Heart right ventricle (tissue), 16 donors: ENCODE measurements at regions not wholly inside any gene's neighbourhood (a gene's known extent, or its start where the extent isn't known, plus 50 kb on each side); places are given as distances from the start of the nearest gene placed in this dataset.

ENCODE experiments used
- ATAC-seq, 8 donors: fragments of 200-7000 bp; cut with Tn5 transposase; one replicate each; pipeline ENCODE4 v1.9.1; 2020; ENCODE audit warnings: mild to moderate bottlenecking in 8 of 8, moderate library complexity in 8 of 8, moderate number of reproducible peaks in 1 of 8
- DNase-seq, 2 donors: peaks; one replicate each; pipeline ENCODE4 v3.0.0-alpha.2; 2020
- H3K27ac ChIP-seq, 10 donors: fragments of 200-600 bp; sonication (generic) in 2 of 10; one replicate each; pipeline versions ENCODE4 v1.5.0 to v1.8.0; 2020 to 2022; ENCODE audit warnings: mild to moderate bottlenecking in 3 of 10
- H3K27me3 ChIP-seq, 7 donors: fragments of 200-600 bp; one replicate each; pipeline ENCODE4 v1.8.0; 2021 to 2022; ENCODE audit warnings: mild to moderate bottlenecking in 2 of 7
- H3K36me3 ChIP-seq, 9 donors: fragments of 200-600 bp; sonication (generic) in 1 of 9; one replicate each; pipeline versions ENCODE4 v1.5.0 to v1.8.0; 2020 to 2022; ENCODE audit warnings: mild to moderate bottlenecking in 2 of 9
- H3K4me1 ChIP-seq, 9 donors: fragments of 200-600 bp; sonication (generic) in 1 of 9; one replicate each; pipeline versions ENCODE4 v1.5.0 to v1.8.0; 2020 to 2022; ENCODE audit warnings: mild to moderate bottlenecking in 4 of 9
- H3K4me3 ChIP-seq, 10 donors: fragments of 200-600 bp; sonication (generic) in 2 of 10; one replicate each; pipeline versions ENCODE4 v1.5.0 to v1.8.0; 2020 to 2022; ENCODE audit warnings: mild to moderate bottlenecking in 7 of 10, moderate library complexity in 2 of 10
- H3K9me3 ChIP-seq, 11 donors: fragments of 200-600 bp in 10 of 11; sonication (generic) in 2 of 11; one replicate each; pipeline versions ENCODE4 v1.5.0 to v1.8.0; 2013 to 2022; ENCODE audit warnings: mild to moderate bottlenecking in 2 of 11, control low read depth in 1 of 11, moderate library complexity in 1 of 11
- WGBS, 2 donors: extraction: QIAGEN DNeasy Blood & Tissue Kit; methylation state at CpG; one replicate each; pipeline ENCODE4 v1.1.7; 2013; ENCODE audit warnings: inconsistent platforms in 1 of 2; 5-methylcytosine and 5-hydroxymethylcytosine counted together
- intact Hi-C, 10 donors: fragments of 100-400 bp; cut with DNase I; formaldehyde crosslinking; loops; one replicate each; pipeline versions ENCODE4 v1.11.1 to v1.14.2; 2022
- TF ChIP-seq, protein P1 (sequence below), 9 donors: fragments of 200-600 bp; sonication (generic) in 2 of 9; IDR thresholded peaks; one replicate each; pipeline versions ENCODE4 v1.5.0 to v1.8.0; 2021 to 2022; ENCODE audit warnings: antibody characterized with exemption in 9 of 9, mild to moderate bottlenecking in 5 of 9, moderate library complexity in 1 of 9
- donor health status: Arrhythmogenic right ventricular cardiomyopathy.
- donor health status: ischemic (EF 13 %, LVEDD 7.1; RV severe dilation, severe dysfunction).
- donor health status: healthy with polysubstance abuse.
- donor health status: DM: no; HTN: yes; CAD: no.
- donor health status: DM: no; HTN: no; CAD: no.
- donor health status: ischemic (EF 25% LVEDD 6.9; RV normal size, moderate dysfunction).
- donor health status: ischemic (EF 25% LVEDD 5.7; RV mildly dilated, moderate dysfunction).
- donor health status: healthy.
- donor health status: DM: yes; HTN: yes; CAD: no.
- donor health status: Ischemic cardiomyopathy.
- donor health status: ischemic (EF 35%, LVEDD 5.7; RV mildly dilated, moderate dysfunction).
- donor health status: nonischemic (EF 11% LVEDD 7.7; RV severe dilation, severe dysfunction).
- donor health status: DM: yes; HTN: yes; CAD: no.
- donor health status: PGD.
- donor health status: ischemic (EF 29% LVEDD 5.4; RV normal size, mild dysfunction).
- donor health status: nonischemic (EF 23%, LVEDD 6.1; RV moderate dilation, normal function).

DNA sequence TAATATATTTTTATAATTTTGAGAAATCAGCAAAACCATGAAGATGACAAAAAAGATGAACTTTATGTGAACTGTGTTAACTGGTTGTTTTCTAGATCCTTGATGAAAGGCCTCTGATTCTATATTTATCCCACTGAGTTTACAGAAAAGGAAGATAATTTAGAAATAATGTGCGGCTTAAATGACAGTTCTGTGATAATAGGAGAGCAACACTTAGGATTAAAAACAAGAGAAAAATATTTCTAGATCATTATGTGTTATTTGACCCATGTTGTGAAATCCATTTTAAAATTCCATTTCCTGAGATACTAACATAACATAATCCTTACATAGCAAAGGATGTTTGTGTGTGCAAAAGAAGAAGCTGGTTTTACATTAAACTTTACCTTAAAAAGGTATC, 598.0 kb downstream of the DIPK2A start:
- DNase-seq: no peak
- no peaks in the 10 kb centered on the region for H3K9me3 ChIP-seq
- H3K4me1 ChIP-seq: no peaks in the 10 kb centered on the region
- ATAC-seq: no peak
- WGBS, 2 donors: 68 to 72% methylated on average over 1 of the region's 1 CpG
- H3K36me3 ChIP-seq: no peaks in the 10 kb centered on the region
- no peak overlapping the region for H3K27ac ChIP-seq
- H3K4me3 ChIP-seq: no peak overlapping the region
- intact Hi-C loops: no loop called here
- no peaks in the 10 kb centered on the region for H3K27me3 ChIP-seq
- TF ChIP-seq, protein P1, sequence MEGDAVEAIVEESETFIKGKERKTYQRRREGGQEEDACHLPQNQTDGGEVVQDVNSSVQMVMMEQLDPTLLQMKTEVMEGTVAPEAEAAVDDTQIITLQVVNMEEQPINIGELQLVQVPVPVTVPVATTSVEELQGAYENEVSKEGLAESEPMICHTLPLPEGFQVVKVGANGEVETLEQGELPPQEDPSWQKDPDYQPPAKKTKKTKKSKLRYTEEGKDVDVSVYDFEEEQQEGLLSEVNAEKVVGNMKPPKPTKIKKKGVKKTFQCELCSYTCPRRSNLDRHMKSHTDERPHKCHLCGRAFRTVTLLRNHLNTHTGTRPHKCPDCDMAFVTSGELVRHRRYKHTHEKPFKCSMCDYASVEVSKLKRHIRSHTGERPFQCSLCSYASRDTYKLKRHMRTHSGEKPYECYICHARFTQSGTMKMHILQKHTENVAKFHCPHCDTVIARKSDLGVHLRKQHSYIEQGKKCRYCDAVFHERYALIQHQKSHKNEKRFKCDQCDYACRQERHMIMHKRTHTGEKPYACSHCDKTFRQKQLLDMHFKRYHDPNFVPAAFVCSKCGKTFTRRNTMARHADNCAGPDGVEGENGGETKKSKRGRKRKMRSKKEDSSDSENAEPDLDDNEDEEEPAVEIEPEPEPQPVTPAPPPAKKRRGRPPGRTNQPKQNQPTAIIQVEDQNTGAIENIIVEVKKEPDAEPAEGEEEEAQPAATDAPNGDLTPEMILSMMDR (IDR thresholded peaks at IDR 0.05): no peak

DNA sequence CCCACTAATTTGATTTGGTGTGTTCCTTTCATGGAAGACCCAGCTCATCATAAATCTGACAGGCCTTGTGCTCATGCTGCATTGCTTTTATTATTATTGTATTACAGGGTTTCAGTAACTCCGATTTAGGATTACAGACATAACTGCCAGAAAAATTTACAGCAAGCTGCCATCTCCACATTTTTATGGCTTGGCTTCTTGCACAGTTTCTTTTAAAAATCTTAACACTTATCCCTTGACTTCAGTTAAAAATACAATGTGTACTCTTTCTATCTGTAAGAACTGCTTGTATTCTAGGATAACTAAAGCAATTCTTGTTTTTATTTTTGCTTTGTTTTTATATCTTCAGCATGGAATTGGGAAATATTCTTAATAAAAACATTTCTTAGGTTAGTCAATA, 612.2 kb downstream of the DIPK2A start:
- Histone ChIP-seq H3K27me3 (no peaks in the 10 kb centered on the region), H3K4me3 (no peak overlapping the region), H3K27ac (no peak overlapping the region), H3K4me1 (no peaks in the 10 kb centered on the region), H3K36me3 (no peaks in the 10 kb centered on the region), H3K9me3 (peaks cover 0 to 16% (median 0%) of the 10 kb centered on the region in 11 donors)
- TF ChIP-seq, protein P1 (IDR thresholded peaks at IDR 0.05): no peak
- intact Hi-C loops: no loop called here
- DNase-seq (no peak), ATAC-seq (no peak)
- WGBS, 2 donors: 74 to 86% methylated on average over 1 of the region's 1 CpG

DNA sequence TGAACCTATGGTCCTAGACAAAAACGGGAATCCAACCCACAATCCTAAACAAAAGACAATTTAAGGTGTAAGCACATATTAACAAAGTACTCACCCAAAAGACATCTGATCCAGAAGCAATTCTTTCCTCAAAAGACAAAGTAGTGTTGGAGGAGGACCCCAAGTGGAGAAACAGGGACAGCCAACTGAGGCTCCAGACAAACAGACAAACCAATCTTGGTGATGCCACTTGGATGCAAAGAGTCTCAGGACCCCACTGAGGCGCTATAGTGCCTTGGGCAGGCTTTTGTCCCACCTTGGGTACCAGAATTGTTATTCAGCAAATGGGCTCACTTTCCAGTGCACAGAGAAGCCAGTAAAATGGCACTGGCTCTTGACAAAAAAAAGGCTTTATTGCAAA, 613.8 kb downstream of the DIPK2A start:
- H3K4me1 ChIP-seq: no peaks in the 10 kb centered on the region
- ATAC-seq: no peak
- no peak overlapping the region for H3K27ac ChIP-seq
- no peak for DNase-seq
- TF ChIP-seq, protein P1 (IDR thresholded peaks at IDR 0.05): peak in 2 of 9 donors; percentile 17 to 22
- intact Hi-C loops: no loop called here
- no peak overlapping the region for H3K4me3 ChIP-seq
- 87 to 95% methylated on average over 2 of the region's 2 CpGs for WGBS, 2 donors
- H3K9me3 ChIP-seq: peaks cover 0 to 16% (median 0%) of the 10 kb centered on the region in 11 donors
- H3K27me3 ChIP-seq: no peaks in the 10 kb centered on the region
- H3K36me3 ChIP-seq: no peaks in the 10 kb centered on the region

DNA sequence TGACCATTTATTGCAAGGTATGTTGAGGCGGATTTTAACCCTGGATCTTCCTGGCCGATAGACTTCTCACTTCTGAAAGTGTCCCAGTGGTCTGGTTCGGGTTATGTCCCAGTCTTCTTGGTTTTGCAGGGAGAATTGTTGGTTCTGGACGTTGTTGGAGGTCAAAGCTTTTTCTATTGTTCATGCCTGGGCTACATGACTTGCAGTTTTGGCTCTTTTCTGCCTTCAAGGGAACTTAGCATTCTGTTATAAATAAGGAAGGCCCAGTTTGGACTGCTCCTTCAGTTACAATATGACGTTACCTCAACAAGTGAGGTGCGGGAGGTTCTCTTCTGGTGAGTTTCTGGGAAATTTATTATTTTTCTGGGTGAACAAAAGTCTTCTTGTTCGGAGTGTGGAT, 614.3 kb downstream of the DIPK2A start:
- H3K4me1 ChIP-seq: no peaks in the 10 kb centered on the region
- TF ChIP-seq, protein P1 (IDR thresholded peaks at IDR 0.05): no peak
- intact Hi-C loops: no loop called here
- H3K27me3 ChIP-seq: no peaks in the 10 kb centered on the region
- no peak for DNase-seq
- H3K27ac ChIP-seq: no peak overlapping the region
- WGBS, 2 donors: 87 to 92% methylated on average over 7 of the region's 7 CpGs
- no peak overlapping the region for H3K4me3 ChIP-seq
- H3K9me3 ChIP-seq: peaks cover 0 to 16% (median 0%) of the 10 kb centered on the region in 11 donors
- no peaks in the 10 kb centered on the region for H3K36me3 ChIP-seq
- ATAC-seq: no peak
